ENCODE measurements at regions not wholly inside any gene's neighbourhood (a gene's known extent, or its start where the extent isn't known, plus 50 kb on each side); places are given as distances from the start of the nearest gene placed in this dataset.

GRCh38 chr2:174020926-174021662, 55.9 kb upstream of the SP3 start:
- TF ChIP-seq CTCF (conservative IDR thresholded peaks at IDR 0.05; ENCODE audit: low read length) (no peak), EZH2phosphoT487 (IDR thresholded peaks at IDR 0.05; ENCODE audit: borderline replicate concordance, low read depth, low read length) (no peak)
